ENCODE measurements at regions not wholly inside any gene's neighbourhood (a gene's known extent, or its start where the extent isn't known, plus 50 kb on each side); places are given as distances from the start of the nearest gene placed in this dataset.

GRCh38 chr2:145325485-145325884 is 805.6 kb upstream of the ZEB2 start:
- Histone ChIP-seq H3K27ac (no peak overlapping the region), H3K36me3 (replicated peaks in 1 of 2) (no peaks in the 10 kb centered on the region), H3K4me3 (no peak overlapping the region), H3K4me1 (replicated peaks in 1 of 2) (no peaks in the 10 kb centered on the region), H3K9me3 (replicated peaks in 1 of 3) (no peaks in the 10 kb centered on the region), H3K27me3 (no peaks in the 10 kb centered on the region)
- DNase-seq, result no peak
- no peak for TF ChIP-seq POLR2A (IDR thresholded peaks at IDR 0.05)
- TF ChIP-seq CTCF (IDR thresholded peaks at IDR 0.05), result no peak
- WGBS, 4 donors, result 71 to 83% (median 77%) methylated on average over 4 of the region's 4 CpGs
- intact Hi-C loops (cut with DNase I), result no loop called here

- no peak for DNase-seq
- 71 to 100% (median 80%) methylated on average over 1 of the region's 1 CpG for WGBS, 4 donors
- no peaks in the 10 kb centered on the region for H3K36me3 ChIP-seq (replicated peaks in 1 of 2)
- no peak for TF ChIP-seq CTCF (IDR thresholded peaks at IDR 0.05)
- no peak for TF ChIP-seq POLR2A (IDR thresholded peaks at IDR 0.05)
- H3K4me1 ChIP-seq (replicated peaks in 1 of 2), result no peaks in the 10 kb centered on the region
- H3K27ac ChIP-seq, result no peak overlapping the region
- intact Hi-C loops (cut with DNase I), result no loop called here
- H3K27me3 ChIP-seq, result no peaks in the 10 kb centered on the region
- no peaks in the 10 kb centered on the region for H3K9me3 ChIP-seq (replicated peaks in 1 of 3)
- no peak overlapping the region for H3K4me3 ChIP-seq
These were observed 804.8 kb upstream of the ZEB2 start for GRCh38 chr2:145324748-145325147.

GRCh38 chr2:145323512-145323911 is 803.6 kb upstream of the ZEB2 start:
- no peaks in the 10 kb centered on the region for H3K9me3 ChIP-seq (replicated peaks in 1 of 3)
- no peak overlapping the region for H3K27ac ChIP-seq
- H3K4me1 ChIP-seq (replicated peaks in 1 of 2), result no peaks in the 10 kb centered on the region
- 64 to 75% (median 70%) methylated on average over 2 of the region's 2 CpGs for WGBS, 4 donors
- intact Hi-C loops (cut with DNase I), result no loop called here
- no peaks in the 10 kb centered on the region for H3K27me3 ChIP-seq
- no peak for TF ChIP-seq CTCF (IDR thresholded peaks at IDR 0.05)
- TF ChIP-seq POLR2A (IDR thresholded peaks at IDR 0.05), result no peak
- no peak for DNase-seq
- H3K36me3 ChIP-seq (replicated peaks in 1 of 2), result no peaks in the 10 kb centered on the region
- H3K4me3 ChIP-seq, result no peak overlapping the region

GRCh38 chr2:145321344-145321743 is 801.4 kb upstream of the ZEB2 start:
- DNase-seq, result no peak
- intact Hi-C loops (cut with DNase I), result no loop called here
- Histone ChIP-seq H3K36me3 (replicated peaks in 1 of 2) (no peaks in the 10 kb centered on the region), H3K27me3 (no peaks in the 10 kb centered on the region), H3K4me3 (no peak overlapping the region), H3K4me1 (replicated peaks in 1 of 2) (no peaks in the 10 kb centered on the region), H3K9me3 (replicated peaks in 1 of 3) (no peaks in the 10 kb centered on the region), H3K27ac (no peak overlapping the region)
- 79 to 84% (median 81%) methylated on average over 2 of the region's 2 CpGs for WGBS, 4 donors
- TF ChIP-seq CTCF (IDR thresholded peaks at IDR 0.05), result no peak
- no peak for TF ChIP-seq POLR2A (IDR thresholded peaks at IDR 0.05)
